Cerebellar cortex (tissue), 1 donor: ENCODE measurements at regions not wholly inside any gene's neighbourhood (a gene's known extent, or its start where the extent isn't known, plus 50 kb on each side); places are given as distances from the start of the nearest gene placed in this dataset.
A peak's percentile ranks its signal among the peaks of the same experiment; 100 is the strongest.
"Not testable (repeated sequence)": the region's sequence is repeated elsewhere in the genome, so short reads cannot be mapped to it uniquely, and the experiment has no call there.

Experiments
- DNase-seq: peaks from one replicate; pipeline ENCODE4 v3.0.0-alpha.2; 2015; ENCODE audit warnings: low spot score

DNA sequence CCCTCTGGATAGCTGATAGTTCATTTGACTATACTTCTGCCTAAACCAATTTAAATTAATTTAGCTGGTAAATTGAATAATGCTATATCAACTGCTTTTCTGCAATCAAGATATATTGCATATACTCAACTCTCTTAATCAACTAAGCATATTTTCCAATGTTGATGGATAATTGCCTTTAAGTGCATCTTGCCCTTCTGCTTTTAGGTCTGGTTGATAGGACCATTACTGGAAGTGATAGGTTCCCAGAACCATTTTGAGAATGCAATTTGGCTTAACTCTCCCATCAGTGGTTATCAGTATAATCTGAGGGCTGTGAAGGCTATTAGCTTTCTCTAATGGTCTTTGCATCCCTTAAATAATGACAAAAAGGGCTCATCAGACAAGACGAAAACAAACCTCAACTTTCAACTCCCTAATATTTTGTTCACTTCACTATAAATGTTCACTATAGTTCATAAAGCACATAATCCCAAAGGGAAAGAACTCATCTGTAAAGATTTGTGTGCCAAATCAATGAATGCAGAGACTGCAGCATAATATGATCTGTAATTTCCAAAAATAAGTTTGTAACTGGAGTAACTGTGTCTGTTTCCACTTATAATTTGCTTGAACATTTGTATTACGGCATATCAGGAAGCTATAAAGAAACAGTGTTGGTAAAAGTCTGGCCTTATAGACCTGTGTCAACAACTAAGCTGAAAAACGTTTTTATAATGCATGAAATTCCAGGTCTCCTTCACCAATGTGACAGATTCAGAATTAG lies 273.6 kb downstream of the FBXO8 start:
- DNase-seq = no peak

DNA sequence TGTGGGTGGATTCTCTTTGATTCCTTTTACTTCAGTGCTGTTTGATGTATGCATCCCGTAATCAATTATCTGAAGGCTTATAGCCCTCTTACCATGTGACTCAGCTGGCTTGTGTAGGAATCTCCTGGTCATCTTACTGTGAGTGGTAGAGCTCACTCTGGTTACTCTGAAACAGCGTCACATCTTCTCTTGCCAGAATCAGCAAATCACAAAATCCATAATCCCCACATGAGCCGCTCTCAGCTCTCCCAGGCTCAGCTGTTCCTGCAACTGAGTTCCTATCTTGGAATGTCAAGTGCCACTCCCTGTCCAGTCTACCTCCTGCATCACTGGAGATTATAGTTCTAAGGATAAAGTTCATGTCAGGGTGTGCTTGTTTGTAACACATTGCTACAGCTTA lies 278.0 kb downstream of the FBXO8 start:
- no peak for DNase-seq

DNA sequence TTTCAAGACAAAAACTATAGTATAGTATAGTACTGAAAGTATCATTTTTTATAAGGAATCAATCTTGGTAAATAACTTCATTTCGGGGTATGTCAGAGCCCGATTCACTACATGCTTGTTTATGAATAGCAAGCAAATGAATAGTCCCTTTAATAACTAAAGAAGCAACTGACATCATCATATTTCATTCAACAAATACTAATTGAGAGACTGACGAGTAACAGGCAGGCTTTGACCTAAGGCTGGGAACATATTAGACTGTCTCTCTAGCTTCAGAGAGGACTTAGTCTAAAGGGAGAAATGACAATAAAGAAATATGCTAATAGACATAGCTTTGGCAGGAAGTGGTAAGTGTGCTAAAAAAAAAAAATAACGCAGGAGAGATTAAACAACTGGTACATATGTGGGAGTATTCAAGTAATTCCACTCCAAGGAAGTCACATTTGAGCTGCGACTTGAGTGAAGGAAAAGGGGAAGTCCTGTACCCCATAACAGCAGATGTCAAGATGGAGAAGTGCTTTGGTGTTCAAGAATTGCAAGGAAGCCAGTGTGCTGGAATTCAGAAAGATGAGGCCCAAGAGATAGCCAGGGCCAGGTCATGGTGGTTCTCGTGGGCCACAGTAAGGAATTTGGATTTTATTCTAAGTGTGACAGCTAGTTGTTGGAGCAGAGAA lies 284.9 kb downstream of the FBXO8 start:
- no peak for DNase-seq

DNA sequence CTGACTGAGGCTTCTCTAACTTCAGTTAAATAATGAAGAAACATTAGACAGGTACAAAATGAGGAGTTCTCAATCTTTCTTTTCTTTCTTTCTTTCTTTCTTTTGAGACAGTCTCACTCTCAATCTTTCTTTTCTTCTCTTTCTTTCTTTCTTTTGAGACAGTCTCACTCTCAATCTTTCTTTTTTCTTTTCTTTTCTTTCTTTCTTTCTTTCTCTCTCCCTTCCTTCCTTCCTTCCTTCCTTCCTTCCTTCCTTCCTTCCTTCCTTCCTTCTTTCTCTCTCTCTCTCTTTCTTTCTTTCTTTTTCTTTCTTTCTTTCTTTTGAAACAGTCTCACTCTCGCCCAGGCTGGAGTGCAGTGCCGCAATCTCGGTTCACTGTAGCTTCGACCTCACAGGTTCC lies 287.7 kb downstream of the FBXO8 start:
- DNase-seq = not testable (repeated sequence)

DNA sequence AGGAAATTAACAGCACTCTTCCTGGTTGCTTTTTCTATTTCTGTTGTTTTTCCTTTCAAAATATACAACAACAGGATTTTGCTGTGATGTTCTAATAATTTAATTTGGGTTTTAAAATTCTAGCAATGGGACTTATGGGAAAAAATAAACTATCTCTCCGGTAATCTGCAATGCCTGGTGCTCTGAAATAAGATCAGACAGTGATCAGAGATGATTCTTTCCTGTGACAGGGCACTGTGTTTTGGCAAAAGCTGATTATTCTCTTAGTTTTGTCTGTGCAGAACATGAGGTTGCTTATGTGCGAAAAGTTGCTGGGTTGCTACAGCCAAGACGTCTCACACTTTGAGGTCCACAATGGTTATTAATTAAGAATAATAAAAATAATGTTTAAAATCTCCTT lies 291.7 kb downstream of the FBXO8 start:
- DNase-seq = no peak

DNA sequence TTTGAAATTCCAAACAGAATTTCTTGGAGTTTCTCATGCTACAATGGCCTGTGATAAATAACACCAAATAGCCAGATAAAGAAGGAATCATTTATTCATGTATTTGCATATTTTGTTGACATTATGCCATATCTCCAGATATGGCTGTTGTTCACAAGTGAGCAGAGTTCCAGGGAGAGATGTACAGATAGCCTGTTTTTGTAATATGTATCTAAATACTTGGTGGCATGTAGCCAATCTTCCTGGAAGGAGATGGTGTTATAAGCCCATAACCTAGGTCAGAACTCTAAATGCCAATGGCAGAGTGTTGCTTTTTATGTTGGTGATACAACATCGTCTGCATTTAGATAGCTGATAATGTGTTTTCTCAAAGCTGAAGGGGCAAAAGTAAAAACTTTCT lies 292.2 kb downstream of the FBXO8 start:
- no peak for DNase-seq

DNA sequence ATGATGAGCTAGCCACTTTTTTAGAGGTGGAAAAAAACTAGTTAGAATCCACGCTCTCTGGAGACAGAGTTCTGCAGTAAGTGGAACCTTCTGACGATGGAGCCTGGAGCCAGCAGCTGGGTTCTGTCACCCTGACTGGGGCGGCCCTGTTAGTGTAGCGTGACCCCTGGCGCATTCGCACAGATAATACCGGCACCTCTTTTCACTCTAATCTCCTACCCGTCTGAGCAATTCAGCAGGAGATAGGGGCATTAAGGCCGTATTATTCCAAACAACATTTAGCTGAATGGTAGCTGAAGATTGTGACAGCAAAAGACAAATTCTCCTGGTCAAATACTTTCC lies 292.6 kb downstream of the FBXO8 start:
- DNase-seq = no peak

DNA sequence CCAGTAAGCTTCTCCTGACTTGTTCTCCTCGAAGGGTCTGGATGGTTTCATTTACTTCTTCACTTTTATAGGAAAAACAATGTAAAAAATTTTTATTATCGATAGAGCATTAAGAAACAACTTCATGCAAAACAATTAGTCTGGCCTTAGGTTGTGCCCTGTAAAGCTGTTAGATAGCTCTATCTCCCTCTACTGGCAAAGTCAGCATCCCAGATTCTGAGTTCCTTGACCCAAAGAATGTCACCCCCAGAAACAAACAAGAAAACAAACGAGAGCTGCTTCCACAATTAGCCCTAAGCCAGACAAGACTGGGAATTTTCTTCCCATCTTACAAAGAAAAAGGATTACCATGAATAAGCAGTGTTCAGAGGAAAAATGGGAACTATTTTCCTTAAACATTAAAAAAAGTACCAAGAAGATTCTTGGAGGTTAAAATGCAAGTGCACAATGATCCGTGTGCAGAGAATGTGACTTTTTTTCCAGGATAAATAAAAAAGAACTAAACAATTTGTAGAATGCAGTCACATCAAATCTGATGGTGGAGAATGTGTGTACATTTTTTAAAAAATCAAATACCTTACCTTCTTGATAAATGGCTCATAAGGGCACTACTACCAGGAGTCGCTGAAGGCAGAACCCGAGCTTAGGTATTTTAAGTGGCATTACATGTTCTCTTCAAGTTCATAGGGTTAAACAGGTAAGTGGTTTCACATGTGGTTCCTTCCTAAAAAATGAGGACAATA lies 293.2 kb downstream of the FBXO8 start:
- DNase-seq = peak; percentile 13

DNA sequence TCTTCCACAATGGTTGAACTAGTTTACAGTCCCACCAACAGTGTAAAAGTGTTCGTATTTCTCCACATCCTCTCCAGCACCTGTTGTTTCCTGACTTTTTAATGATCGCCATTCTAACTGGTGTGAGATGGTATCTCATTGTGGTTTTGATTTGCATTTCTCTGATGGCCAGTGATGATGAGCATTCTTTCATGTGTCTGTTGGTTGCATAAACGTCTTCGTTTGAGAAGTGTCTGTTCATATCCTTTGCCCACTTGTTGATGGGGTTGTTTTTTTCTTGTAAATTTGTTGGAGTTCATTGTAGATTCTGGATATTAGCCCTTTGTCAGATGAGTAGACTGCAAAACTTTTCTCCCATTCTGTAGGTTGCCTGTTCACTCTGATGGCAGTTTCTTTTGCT lies 319.9 kb downstream of the FBXO8 start:
- DNase-seq = not testable (repeated sequence)

DNA sequence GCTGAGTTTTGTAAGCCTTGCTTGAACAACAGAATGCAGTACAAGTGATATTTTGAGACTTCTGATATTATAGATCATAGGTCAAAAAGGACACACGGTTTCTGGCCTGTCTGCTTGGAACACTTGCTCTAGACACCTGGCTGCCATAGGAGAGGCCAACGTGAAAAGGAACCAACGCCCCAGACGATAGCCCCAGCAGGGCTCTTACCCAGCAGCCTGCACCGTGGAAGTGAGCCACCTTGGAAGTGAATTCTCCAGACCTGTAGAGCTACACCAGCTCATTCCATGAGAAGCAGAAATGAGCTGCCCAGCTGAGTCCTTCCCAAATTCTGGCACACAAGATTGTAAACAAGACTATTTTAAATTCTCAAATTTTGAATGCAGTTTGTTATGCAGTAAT lies 323.1 kb downstream of the FBXO8 start:
- DNase-seq = no peak

DNA sequence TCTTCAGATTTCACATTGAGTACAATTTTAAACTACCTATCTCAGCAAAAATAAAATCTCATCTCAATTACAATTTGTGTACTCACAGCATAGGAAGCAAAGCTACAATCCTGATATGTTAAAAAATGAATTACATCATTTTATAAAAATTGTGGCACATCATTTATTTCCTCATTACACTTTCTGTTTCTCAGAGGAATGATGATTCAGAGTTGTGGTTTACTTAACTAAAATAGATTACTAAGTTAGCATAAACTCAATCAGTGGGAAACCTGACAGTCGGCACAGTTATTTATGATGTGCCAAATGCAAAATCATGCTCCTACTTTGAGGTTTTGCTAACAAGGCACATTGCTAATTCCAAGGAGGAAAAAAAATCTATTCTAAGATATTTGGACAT lies 325.0 kb downstream of the FBXO8 start:
- DNase-seq = no peak

DNA sequence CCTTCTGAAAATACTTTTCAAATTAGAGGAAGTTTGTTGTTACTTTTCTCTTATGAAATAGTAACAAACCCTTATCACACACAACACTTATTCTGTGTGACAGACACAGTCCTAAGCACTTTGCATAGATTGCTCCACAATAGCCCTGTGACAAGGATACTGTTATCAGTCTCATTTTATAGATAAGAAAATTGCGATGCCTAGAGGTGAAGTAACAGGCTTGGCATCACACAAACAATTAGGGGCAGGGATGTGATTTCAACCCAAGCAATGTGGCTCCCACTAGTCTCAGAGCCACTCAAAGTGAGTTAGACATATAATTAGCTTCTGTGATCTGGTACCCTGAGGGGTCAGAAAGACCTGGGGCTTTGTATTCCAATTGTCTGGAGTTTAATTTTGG lies 339.9 kb downstream of the FBXO8 start:
- no peak for DNase-seq

DNA sequence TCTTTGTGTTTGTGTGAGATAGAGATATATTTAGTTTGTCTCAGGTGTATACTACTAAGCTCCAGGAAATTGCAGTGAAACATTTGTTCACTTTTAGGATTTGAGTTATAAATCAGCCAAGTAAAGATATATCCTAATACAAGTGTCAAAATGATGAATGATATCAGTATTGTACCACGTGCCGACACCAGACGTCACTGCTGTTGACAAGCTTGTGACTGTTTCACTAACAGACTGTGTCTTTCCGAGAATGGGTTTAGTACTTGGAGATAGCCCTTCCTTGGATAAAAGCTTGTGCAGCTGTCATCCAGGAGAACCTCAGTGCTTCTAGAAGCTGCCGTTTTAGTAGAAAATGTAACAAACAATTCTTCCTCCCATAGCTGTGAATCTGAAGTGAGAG lies 343.3 kb downstream of the FBXO8 start:
- no peak for DNase-seq

DNA sequence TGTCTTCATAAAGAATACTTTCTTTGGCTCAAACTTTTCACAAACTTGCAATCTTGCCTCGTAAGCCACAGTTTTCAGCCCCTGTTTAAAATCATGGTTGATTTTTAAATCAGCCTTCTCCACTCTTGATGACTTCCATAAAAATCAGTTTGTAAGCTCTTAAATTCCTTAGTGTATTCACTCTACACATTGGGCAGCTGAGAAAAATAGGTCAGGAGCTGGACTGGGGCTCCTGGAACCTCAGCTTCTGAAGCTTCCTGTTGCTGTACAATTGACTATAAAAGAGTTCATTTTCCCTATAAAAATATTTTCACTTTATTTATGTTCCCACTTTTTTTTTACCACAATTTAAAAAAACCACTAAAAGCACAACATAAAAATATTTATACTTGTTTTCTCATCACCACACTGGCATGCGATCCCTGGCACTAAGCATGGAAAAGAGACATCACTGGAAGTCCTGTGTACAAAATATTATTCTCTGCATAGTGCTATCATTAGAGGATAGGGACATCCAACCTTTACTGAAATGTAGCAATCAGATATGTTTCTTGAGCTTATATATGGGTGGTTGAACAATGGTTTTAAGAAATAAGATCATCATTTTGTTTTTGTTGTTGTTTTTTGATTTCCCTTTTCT lies 345.7 kb downstream of the FBXO8 start:
- DNase-seq = no peak

DNA sequence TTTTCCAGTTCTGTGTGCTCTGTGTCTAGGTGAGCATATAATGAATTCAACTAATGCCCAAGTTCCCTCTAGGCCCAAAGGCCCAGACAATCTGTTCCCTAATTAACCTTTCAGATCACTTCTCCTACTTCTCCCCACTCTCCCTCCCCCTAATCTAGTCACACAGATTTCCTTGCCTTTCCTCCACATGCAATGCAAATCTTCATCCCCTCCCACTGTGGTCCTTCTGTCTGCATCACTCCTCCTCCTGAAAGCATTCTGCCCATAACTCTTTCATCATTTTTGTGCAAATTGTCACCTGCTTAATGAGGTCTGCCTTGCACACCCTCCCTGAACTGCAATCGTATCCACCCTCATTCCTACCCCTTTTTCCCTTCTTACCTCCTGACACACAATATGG lies 346.6 kb downstream of the FBXO8 start:
- peak; percentile 13 for DNase-seq

DNA sequence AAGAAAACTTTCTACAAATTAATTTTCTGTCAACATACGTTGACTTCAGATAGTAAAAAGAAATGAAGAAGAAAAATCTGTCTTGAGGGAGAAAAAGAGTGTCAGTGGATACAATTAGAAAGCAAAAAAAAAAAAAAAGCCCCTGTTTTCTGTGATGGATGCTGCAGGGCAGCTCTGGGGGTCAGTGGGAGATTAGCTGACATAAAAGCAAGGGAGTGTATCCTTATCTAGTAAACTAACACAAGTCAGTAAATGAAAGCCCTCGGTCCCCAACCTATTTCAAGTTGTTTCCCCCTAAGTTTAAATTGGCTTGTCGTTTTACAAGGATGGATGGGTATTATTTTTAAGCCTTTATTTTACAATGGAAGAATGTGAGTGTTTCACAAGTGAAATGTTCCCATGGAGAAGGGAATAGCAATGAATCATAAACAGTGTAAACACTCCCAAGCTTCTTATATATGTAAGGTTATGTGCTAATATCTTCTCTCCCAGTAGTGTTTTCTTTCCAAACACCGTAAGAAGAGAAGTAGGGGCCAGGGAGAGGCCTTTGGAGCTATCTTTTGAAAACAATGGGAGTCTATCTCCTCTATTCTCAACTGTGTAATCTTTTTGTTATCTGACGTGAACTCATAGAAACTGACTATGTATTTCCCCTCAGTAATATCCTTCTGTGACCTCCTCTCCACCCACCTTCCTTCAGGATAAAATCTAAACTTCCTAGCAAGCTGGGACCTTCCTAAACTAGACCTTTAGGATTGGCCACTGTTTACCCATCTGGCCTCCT lies 347.7 kb downstream of the FBXO8 start:
- DNase-seq = no peak

DNA sequence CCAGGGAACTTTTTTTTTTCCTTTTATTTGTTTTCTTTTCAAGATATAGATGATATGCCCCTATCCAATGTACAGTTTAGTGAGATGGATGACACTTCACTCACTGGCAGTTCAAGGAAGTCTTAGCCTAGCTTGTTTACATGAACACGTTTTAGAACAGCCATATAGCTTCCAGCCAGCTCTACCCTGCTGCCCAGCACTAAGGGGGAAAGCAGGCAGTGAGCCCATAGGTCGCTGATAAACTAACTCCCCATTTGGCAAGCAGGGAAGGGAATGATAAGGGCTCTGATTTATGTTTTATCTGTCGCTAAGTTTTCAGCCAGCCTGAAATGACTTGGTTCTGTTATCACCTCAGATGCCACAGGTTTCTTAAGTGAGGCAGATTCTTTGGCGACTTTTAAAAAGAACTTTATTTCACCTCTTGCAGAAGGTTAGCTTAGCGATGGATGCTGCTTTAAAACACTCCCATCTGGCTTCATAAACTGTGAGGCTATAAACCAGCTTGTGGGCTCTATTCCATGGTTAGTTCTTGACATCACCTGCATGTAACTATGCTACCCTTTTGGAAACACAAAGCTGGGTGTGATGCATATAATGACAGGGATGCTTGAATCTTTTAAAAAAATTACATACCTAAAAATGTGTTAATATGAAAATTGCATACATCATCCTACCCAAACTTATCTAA lies 348.4 kb downstream of the FBXO8 start:
- no peak for DNase-seq

DNA sequence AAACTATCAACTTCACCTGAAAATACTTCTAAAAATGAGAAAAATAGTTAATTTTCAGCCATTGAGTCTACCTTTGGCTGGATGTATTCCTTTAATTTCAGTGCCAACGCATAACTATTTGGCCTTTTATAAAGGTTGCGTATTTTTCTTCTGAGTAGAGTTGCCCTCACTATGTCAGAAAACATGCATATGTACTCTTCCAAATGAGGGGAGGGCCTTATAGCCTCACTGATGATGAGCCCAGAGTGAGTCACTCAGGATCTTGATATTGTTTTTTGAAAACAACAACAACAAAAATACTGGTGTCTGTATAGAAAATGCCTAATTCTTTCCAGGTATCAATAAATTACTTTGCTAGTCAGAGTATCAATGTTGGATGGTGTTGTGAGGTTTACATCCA lies 349.3 kb downstream of the FBXO8 start:
- no peak for DNase-seq

DNA sequence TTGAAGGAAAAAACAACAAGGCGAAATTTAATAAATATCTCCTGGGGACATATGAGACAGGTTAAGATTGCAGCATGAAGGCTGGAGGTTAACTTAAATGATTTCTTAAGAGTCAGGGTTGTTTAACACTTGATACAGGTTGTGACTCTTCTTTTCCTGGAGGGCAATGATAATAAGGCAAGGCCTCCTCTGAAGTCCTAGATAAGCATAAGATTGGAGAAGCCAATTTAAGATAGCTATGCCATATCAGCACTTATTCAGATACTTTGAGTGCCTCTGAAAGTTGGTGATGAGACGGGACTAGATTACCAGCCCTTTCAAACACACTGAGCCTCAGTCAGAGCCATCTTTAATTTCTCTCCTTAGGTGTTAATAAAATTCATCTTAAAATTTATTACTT lies 350.8 kb downstream of the FBXO8 start:
- DNase-seq = no peak

DNA sequence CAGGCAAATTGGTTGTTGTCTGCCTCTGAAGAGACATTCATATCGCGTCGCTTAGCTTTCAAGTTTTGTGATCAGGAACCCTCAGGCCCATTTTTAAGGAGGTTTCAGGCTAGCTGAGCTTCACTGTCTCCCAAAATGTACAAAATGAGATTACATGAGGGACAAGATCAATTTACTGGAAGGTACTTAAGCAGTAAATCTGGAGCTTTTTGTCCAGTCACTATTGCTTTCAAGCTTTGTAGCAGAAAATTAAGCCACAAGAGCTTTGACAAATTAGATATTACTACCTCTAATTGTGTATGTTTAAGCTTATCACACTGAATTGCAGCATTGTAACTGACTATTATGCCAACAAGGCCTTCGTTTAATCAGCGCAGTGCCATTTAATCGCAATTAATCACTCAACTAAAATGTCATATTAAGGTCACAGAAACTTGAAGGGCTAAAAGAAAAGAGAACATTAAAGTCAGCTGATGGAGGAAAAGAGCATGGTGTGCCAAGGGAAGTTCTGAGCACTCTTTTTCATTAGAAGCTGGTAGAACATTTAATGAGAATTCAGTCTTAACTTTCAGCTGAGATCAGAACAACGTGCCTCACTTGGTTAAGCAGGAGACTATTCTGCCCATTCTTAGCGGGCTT lies 353.0 kb downstream of the FBXO8 start:
- no peak for DNase-seq

DNA sequence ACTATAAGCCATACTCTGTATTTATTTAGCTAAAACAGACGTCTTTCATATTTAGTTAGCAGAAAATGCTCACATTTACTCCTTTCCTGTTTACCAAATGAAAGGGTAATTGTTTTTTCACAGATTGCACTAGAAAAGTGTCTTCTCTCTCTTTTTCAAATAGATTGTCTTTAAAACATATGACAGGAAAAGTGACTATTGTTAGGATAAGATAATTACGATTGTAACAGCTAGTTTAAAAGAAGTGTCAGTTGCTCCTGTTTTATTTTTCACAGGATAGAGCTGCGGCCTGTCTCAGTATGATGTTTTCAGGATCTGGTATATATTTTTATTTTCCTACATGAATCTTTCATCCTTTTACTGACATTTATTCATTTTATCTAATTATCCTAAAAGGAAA lies 353.5 kb downstream of the FBXO8 start:
- DNase-seq = no peak
